Naive B cell (primary cell): ENCODE measurements at regions not wholly inside any gene's neighbourhood (a gene's known extent, or its start where the extent isn't known, plus 50 kb on each side); places are given as distances from the start of the nearest gene placed in this dataset.
A peak's percentile ranks its signal among the peaks of the same experiment; 100 is the strongest.

Experiments used
- ATAC-seq, 2 donors: fragments of 150-1000 bp; cut with Tn5 transposase; 2 replicates each; pipeline ENCODE4 v1.10.0; 2021; ENCODE audit warnings: low read depth in 2 of 2, mild to moderate bottlenecking in 2 of 2, moderate library complexity in 2 of 2
- DNase-seq: peaks from one replicate; pipeline ENCODE4 v3.0.0; 2022
- H3K27ac Mint-ChIP-seq, 6 donors: one replicate each; pipeline ENCODE4 v1.8.0; 2020 to 2022; ENCODE audit warnings: mild to moderate bottlenecking in 6 of 6, mixed read lengths in 6 of 6, moderate library complexity in 5 of 6, inconsistent platforms in 2 of 6
- H3K27me3 Mint-ChIP-seq, 3 donors: one replicate each; pipeline ENCODE4 v1.8.0; 2021 to 2022; ENCODE audit warnings: mixed read lengths in 3 of 3, mild to moderate bottlenecking in 1 of 3
- H3K36me3 Mint-ChIP-seq, 2 donors: one replicate each; pipeline ENCODE4 v1.8.0; 2020 to 2022; ENCODE audit warnings: mixed read lengths in 2 of 2, inconsistent platforms in 1 of 2, mild to moderate bottlenecking in 1 of 2
- H3K4me1 Mint-ChIP-seq, 3 donors: one replicate each; pipeline ENCODE4 v1.8.0; 2020 to 2022; ENCODE audit warnings: mixed read lengths in 3 of 3, inconsistent platforms in 1 of 3, mild to moderate bottlenecking in 1 of 3, moderate library complexity in 1 of 3
- H3K4me3 Mint-ChIP-seq, 8 donors: one replicate each; pipeline ENCODE4 v1.8.0; 2020 to 2022; ENCODE audit warnings: mild to moderate bottlenecking in 8 of 8, mixed read lengths in 8 of 8, moderate library complexity in 8 of 8, inconsistent platforms in 2 of 8
- H3K9me3 Mint-ChIP-seq, 7 donors: one replicate each; pipeline ENCODE4 v1.8.0; 2020 to 2022; ENCODE audit warnings: mixed read lengths in 7 of 7, mild to moderate bottlenecking in 5 of 7, inconsistent platforms in 2 of 7, moderate library complexity in 1 of 7

- Mint-ChIP-seq H3K4me3 (no peak overlapping the region), H3K27ac (peak overlapping the region in 1 of 6 donors; percentile 44), H3K36me3 (no peaks in the 10 kb centered on the region), H3K9me3 (peaks cover 0 to 16% (median 2%) of the 10 kb centered on the region in 7 donors), H3K4me1 (peaks cover 0 to 15% (median 3%) of the 10 kb centered on the region in 3 donors), H3K27me3 (peaks cover 15 to 19% (median 16%) of the 10 kb centered on the region in 3 donors)
- ATAC-seq (no peak), DNase-seq (no peak)
Measured at GRCh38 chr20:23199356-23199755, 113.2 kb upstream of the CD93 start.

GRCh38 chr20:23198815-23199214, 112.7 kb upstream of the CD93 start:
- H3K36me3 Mint-ChIP-seq = no peaks in the 10 kb centered on the region
- H3K4me1 Mint-ChIP-seq = peaks cover 0 to 15% (median 3%) of the 10 kb centered on the region in 3 donors
- no peak for ATAC-seq
- peaks cover 15 to 19% (median 15%) of the 10 kb centered on the region in 3 donors for H3K27me3 Mint-ChIP-seq
- peaks cover 0 to 16% (median 2%) of the 10 kb centered on the region in 7 donors for H3K9me3 Mint-ChIP-seq
- H3K27ac Mint-ChIP-seq = no peak overlapping the region
- no peak for DNase-seq
- no peak overlapping the region for H3K4me3 Mint-ChIP-seq

GRCh38 chr20:23197836-23198235, 111.7 kb upstream of the CD93 start:
- H3K4me3 Mint-ChIP-seq = no peak overlapping the region
- DNase-seq = no peak
- H3K4me1 Mint-ChIP-seq = peaks cover 0 to 15% (median 3%) of the 10 kb centered on the region in 3 donors
- ATAC-seq = no peak
- no peaks in the 10 kb centered on the region for H3K36me3 Mint-ChIP-seq
- H3K27ac Mint-ChIP-seq = no peak overlapping the region
- H3K9me3 Mint-ChIP-seq = peaks cover 0 to 16% (median 2%) of the 10 kb centered on the region in 7 donors
- peaks cover 15 to 16% (median 15%) of the 10 kb centered on the region in 3 donors for H3K27me3 Mint-ChIP-seq

- H3K9me3 Mint-ChIP-seq = peaks cover 0 to 16% (median 2%) of the 10 kb centered on the region in 7 donors
- DNase-seq = no peak
- H3K4me1 Mint-ChIP-seq = peaks cover 0 to 12% (median 3%) of the 10 kb centered on the region in 3 donors
- H3K4me3 Mint-ChIP-seq = no peak overlapping the region
- H3K27ac Mint-ChIP-seq = no peak overlapping the region
- peaks cover 3 to 4% (median 4%) of the 10 kb centered on the region in 3 donors for H3K27me3 Mint-ChIP-seq
- no peak for ATAC-seq
- no peaks in the 10 kb centered on the region for H3K36me3 Mint-ChIP-seq
Measured at GRCh38 chr20:23195636-23196035, 109.5 kb upstream of the CD93 start.

GRCh38 chr20:23193801-23194384, 107.8 kb upstream of the CD93 start:
- Mint-ChIP-seq H3K36me3 (no peaks in the 10 kb centered on the region), H3K4me3 (peak overlapping the region in 1 of 8 donors; percentile 7), H3K27ac (no peak overlapping the region), H3K9me3 (peaks cover 0 to 14% (median 2%) of the 10 kb centered on the region in 7 donors), H3K4me1 (peaks cover 0 to 7% (median 3%) of the 10 kb centered on the region in 3 donors), H3K27me3 (no peaks in the 10 kb centered on the region)
- no peak for ATAC-seq
- DNase-seq = no peak

- H3K36me3 Mint-ChIP-seq = no peaks in the 10 kb centered on the region
- H3K9me3 Mint-ChIP-seq = peaks cover 0 to 14% (median 2%) of the 10 kb centered on the region in 7 donors
- H3K27ac Mint-ChIP-seq = no peak overlapping the region
- peaks cover 0 to 7% (median 3%) of the 10 kb centered on the region in 3 donors for H3K4me1 Mint-ChIP-seq
- H3K27me3 Mint-ChIP-seq = no peaks in the 10 kb centered on the region
- ATAC-seq (no peak), DNase-seq (no peak)
- H3K4me3 Mint-ChIP-seq = no peak overlapping the region
Measured at GRCh38 chr20:23192469-23192868, 106.3 kb upstream of the CD93 start.

GRCh38 chr20:23190557-23190956, 104.4 kb upstream of the CD93 start:
- Mint-ChIP-seq H3K27ac (no peak overlapping the region), H3K4me1 (peaks cover 0 to 1% (median under 1%) of the 10 kb centered on the region in 3 donors), H3K36me3 (no peaks in the 10 kb centered on the region), H3K9me3 (peaks cover 0 to 4% (median 0%) of the 10 kb centered on the region in 7 donors), H3K27me3 (no peaks in the 10 kb centered on the region), H3K4me3 (no peak overlapping the region)
- no peak for ATAC-seq
- DNase-seq = no peak

GRCh38 chr20:23189854-23190253, 103.7 kb upstream of the CD93 start:
- Mint-ChIP-seq H3K9me3 (peaks cover 0 to 4% (median 0%) of the 10 kb centered on the region in 7 donors), H3K4me1 (no peaks in the 10 kb centered on the region), H3K27me3 (no peaks in the 10 kb centered on the region), H3K4me3 (no peak overlapping the region), H3K36me3 (no peaks in the 10 kb centered on the region), H3K27ac (no peak overlapping the region)
- ATAC-seq = no peak
- DNase-seq = no peak

GRCh38 chr20:23189341-23189740, 103.2 kb upstream of the CD93 start:
- Mint-ChIP-seq H3K27me3 (no peaks in the 10 kb centered on the region), H3K27ac (no peak overlapping the region), H3K9me3 (peaks cover 0 to 4% (median 0%) of the 10 kb centered on the region in 7 donors), H3K4me1 (no peaks in the 10 kb centered on the region), H3K36me3 (no peaks in the 10 kb centered on the region), H3K4me3 (no peak overlapping the region)
- DNase-seq (no peak), ATAC-seq (no peak)

GRCh38 chr20:23188377-23189169, 102.4 kb upstream of the CD93 start:
- H3K4me1 Mint-ChIP-seq = no peaks in the 10 kb centered on the region
- H3K4me3 Mint-ChIP-seq = no peak overlapping the region
- peaks cover 0 to 4% (median 0%) of the 10 kb centered on the region in 7 donors for H3K9me3 Mint-ChIP-seq
- H3K27ac Mint-ChIP-seq = no peak overlapping the region
- DNase-seq (no peak), ATAC-seq (no peak)
- H3K36me3 Mint-ChIP-seq = no peaks in the 10 kb centered on the region
- no peaks in the 10 kb centered on the region for H3K27me3 Mint-ChIP-seq

- Mint-ChIP-seq H3K9me3 (peaks cover 0 to 7% (median 0%) of the 10 kb centered on the region in 7 donors), H3K36me3 (no peaks in the 10 kb centered on the region), H3K27me3 (no peaks in the 10 kb centered on the region), H3K4me3 (no peak overlapping the region), H3K27ac (no peak overlapping the region), H3K4me1 (no peaks in the 10 kb centered on the region)
- no peak for ATAC-seq
- no peak for DNase-seq
Measured at GRCh38 chr20:23187751-23188150, 101.6 kb upstream of the CD93 start.

- H3K36me3 Mint-ChIP-seq = no peaks in the 10 kb centered on the region
- ATAC-seq (no peak), DNase-seq (no peak)
- peaks cover 0 to 10% (median 2%) of the 10 kb centered on the region in 7 donors for H3K9me3 Mint-ChIP-seq
- H3K4me1 Mint-ChIP-seq = no peaks in the 10 kb centered on the region
- H3K4me3 Mint-ChIP-seq = no peak overlapping the region
- no peaks in the 10 kb centered on the region for H3K27me3 Mint-ChIP-seq
- no peak overlapping the region for H3K27ac Mint-ChIP-seq
Measured at GRCh38 chr20:23186808-23187207, 100.7 kb upstream of the CD93 start.

- Mint-ChIP-seq H3K27ac (no peak overlapping the region), H3K4me3 (no peak overlapping the region), H3K9me3 (peaks cover 0 to 13% (median 5%) of the 10 kb centered on the region in 7 donors), H3K4me1 (no peaks in the 10 kb centered on the region), H3K27me3 (peaks cover 0 to 11% (median 3%) of the 10 kb centered on the region in 3 donors), H3K36me3 (no peaks in the 10 kb centered on the region)
- no peak for DNase-seq
- ATAC-seq = no peak
Measured at GRCh38 chr20:23180451-23180921, 94.4 kb upstream of the CD93 start.
